GM19324 (cell line): ENCODE measurements at regions not wholly inside any gene's neighbourhood (a gene's known extent, or its start where the extent isn't known, plus 50 kb on each side); places are given as distances from the start of the nearest gene placed in this dataset.

ENCODE experiments used
- ATAC-seq: cut with Tn5 transposase; IDR thresholded peaks from one replicate; pipeline ENCODE4 v1.9.1; 2021; ENCODE audit warnings: mild to moderate bottlenecking, moderate library complexity; ENCODE audit not compliant: unreplicated experiment, low FRiP score

GRCh38 chr13:73220966-73221720 is 162.3 kb downstream of the KLF5 start:
- no peak for ATAC-seq

- ATAC-seq = no peak
These were observed 159.4 kb downstream of the KLF5 start for GRCh38 chr13:73218181-73218580.

DNA sequence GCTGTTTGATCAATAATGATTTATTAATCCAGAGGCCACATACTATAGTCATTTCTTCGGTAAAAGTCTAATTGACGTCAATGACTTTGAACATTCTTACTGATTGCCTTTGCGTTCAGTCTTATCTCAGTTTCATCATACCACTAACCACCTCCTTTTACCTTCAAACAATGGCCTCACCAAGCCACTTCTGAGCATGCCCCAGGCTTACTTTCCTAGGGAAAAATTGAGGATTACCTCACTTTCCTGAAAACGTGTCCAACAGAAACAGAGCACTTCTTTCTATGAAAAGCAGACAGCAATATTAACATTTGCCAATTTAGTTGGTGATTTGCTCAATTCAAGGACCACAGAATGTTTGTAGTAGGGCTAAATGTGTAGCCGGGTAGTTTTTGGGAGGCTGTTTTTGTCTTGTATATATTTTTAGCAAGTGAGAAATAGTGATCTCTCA is 157.6 kb downstream of the KLF5 start:
- no peak for ATAC-seq

- ATAC-seq = no peak
These were observed 157.0 kb downstream of the KLF5 start for GRCh38 chr13:73215823-73216222.

- ATAC-seq = no peak
These were observed 153.7 kb downstream of the KLF5 start for GRCh38 chr13:73212482-73212881.

DNA sequence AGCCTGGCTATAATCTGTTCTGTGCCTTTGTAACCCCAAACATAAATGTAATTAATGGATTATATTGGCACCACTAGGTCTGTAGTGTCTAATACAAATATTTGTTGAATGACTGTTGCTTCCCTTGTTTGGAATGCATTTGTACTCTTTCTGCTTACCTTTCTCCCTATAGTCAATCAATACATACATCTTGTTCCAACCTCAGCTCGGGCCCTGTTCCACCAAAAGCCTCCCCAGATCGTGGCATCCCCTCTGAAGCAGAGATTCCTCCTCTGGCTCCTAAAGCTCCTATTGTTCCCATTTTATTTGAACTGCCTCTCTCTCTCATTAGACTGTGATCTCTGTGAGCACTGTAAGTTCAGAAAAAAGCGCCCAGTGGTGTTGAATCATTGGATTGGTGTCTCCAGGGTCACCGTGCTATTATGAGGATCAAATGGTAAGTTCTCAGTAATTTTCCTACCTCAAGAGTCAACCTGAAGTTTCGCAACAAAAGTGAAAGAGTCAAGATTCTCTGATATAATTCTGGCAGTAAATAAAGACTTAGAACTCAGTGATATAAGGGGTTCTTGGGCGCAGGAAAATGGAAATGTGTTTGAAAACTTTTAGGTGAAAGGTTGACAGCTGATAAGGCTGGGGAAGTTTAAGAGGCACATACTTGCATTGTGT is 151.5 kb downstream of the KLF5 start:
- ATAC-seq = no peak

- ATAC-seq = no peak
These were observed 146.1 kb downstream of the KLF5 start for GRCh38 chr13:73204952-73205351.

GRCh38 chr13:73201626-73202025 is 142.8 kb downstream of the KLF5 start:
- ATAC-seq = no peak

- ATAC-seq = no peak
These were observed 140.2 kb downstream of the KLF5 start for GRCh38 chr13:73198991-73199411.

DNA sequence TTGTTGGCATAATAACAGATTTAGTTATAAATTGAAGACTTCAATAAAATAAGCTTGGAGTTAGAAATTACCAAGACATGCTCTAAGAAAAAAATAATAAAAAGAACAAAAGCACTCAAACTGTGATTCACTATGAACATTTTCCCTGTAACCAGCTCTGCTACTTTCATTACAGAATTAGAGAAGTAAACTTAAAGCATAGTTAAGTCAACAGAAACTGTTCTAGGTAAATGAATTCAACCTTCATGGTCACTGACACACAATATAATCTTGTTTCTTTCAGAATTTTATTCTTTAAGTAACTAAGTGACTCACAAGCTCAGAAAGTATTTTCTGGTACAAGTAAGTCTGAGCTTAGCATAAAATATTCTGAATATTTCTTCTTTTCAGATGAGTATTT is 136.3 kb downstream of the KLF5 start:
- ATAC-seq = no peak

DNA sequence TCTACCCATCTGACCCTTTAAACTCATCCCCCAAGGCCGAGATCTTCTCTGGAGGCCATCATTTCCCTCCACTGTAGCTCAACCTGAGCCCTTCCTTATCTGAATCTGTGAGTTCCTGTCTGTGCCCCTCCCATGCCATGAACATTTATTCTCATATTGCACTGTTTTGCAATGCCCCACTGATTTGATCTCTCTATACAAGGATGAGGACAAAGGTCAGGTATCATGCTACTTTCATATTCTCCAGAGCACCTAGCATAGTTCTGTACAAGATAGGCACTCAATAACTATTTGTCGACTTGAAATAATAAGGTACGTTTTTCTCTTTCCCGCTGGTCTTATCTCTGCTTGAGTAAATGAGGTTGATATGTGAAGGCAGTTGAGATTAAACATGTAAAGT is 135.5 kb downstream of the KLF5 start:
- no peak for ATAC-seq

GRCh38 chr13:73193554-73193953 is 134.7 kb downstream of the KLF5 start:
- ATAC-seq = no peak

DNA sequence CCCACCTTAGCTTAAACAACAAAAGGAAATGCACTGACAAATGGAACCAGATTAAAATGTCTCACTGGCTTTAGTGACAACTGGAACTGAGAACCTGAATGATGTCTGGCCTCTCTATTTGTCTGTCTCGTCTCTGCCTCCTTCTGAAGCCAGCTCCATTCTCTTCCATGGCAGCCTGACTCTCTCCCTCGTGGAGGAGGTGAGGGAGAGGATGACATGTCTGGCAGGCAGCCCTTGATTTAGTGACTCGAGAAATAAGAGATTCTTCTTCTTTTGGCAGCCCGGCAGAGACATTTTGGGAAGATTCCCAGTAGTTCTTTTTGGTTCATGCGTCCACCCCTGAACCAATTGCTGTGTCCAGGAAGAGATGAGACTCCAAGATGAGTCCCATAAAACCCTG is 131.7 kb downstream of the KLF5 start:
- no peak for ATAC-seq

DNA sequence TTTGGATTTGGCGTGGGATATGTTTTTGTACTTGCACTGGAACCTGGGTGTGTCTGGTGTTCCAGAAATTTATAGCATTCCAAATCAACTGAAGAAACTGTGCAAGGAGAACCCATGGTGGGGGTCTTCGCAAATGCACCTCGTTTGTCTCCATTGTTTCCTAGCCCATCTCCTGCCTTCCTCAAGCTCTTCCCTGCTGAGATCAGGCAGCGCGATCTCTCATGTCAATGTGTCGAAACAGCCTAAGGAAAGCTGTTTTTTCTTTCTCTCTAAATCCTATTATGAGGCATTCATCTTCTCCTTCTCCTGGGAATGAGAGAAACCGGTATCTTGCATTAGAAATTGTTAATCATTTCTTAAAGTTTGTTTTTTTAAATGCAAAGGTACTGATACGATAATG is 131.0 kb downstream of the KLF5 start:
- no peak for ATAC-seq

DNA sequence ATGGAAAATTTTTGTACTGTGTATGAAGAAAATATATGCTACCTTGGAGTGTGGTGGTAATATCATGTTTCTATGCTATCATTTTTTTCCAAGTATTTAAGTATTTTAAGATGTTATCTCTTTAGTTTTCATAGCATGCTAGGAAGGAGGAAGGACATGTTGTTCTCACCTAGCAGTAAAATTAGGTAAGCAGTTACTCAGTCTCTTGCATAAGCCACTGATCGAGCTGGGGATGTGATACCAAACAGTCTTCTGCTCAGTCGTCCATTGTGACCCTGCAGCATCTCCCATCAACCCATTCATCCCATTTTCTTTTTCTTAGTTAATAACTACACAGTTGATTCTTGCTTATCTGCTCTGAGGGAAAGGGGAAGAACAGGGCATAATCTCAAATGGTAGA is 130.6 kb downstream of the KLF5 start:
- no peak for ATAC-seq

GRCh38 chr13:73187106-73187505 is 128.3 kb downstream of the KLF5 start:
- no peak for ATAC-seq

GRCh38 chr13:73179650-73180274 is 121.0 kb downstream of the KLF5 start:
- no peak for ATAC-seq

- ATAC-seq = no peak
These were observed 119.2 kb downstream of the KLF5 start for GRCh38 chr13:73177916-73178565.

GRCh38 chr13:73177017-73177416 is 118.2 kb downstream of the KLF5 start:
- ATAC-seq = no peak

- no peak for ATAC-seq
These were observed 115.8 kb downstream of the KLF5 start for GRCh38 chr13:73174521-73175010.

- ATAC-seq = no peak
These were observed 114.5 kb downstream of the KLF5 start for GRCh38 chr13:73173279-73173811.
